ENCODE measurements at regions not wholly inside any gene's neighbourhood (a gene's known extent, or its start where the extent isn't known, plus 50 kb on each side); places are given as distances from the start of the nearest gene placed in this dataset.

DNA sequence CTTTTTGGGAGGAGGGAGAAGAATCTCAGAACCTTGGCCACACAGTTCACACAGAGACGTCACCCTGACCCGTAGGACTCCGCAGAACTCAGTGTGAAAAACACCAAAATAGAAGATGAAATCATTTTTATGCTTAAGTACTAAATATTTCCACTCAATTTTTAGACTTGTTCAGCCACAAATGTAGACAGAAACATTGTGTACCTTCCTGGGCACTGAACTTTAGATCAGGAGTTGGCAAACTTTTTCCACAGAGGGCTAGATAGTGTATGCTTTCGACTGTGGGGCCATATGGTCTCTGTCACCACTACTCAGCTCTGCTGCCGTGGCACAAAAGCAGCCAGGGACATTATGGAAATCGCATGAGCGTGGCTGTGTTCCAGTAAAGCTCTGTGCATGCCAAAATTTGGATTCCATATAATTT, 61.8 kb upstream of the STOX2 start:
- Histone ChIP-seq H3K9me3 (no peaks in the 10 kb centered on the region), H3K27ac (no peak overlapping the region), H3K4me3 (no peak overlapping the region), H3K4me1 (no peaks in the 10 kb centered on the region), H3K27me3 (no peaks in the 10 kb centered on the region), H3K36me3 (no peaks in the 10 kb centered on the region)
- 68% methylated on average over 7 of the region's 7 CpGs for WGBS
- TF ChIP-seq, protein P1, sequence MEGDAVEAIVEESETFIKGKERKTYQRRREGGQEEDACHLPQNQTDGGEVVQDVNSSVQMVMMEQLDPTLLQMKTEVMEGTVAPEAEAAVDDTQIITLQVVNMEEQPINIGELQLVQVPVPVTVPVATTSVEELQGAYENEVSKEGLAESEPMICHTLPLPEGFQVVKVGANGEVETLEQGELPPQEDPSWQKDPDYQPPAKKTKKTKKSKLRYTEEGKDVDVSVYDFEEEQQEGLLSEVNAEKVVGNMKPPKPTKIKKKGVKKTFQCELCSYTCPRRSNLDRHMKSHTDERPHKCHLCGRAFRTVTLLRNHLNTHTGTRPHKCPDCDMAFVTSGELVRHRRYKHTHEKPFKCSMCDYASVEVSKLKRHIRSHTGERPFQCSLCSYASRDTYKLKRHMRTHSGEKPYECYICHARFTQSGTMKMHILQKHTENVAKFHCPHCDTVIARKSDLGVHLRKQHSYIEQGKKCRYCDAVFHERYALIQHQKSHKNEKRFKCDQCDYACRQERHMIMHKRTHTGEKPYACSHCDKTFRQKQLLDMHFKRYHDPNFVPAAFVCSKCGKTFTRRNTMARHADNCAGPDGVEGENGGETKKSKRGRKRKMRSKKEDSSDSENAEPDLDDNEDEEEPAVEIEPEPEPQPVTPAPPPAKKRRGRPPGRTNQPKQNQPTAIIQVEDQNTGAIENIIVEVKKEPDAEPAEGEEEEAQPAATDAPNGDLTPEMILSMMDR (IDR thresholded peaks at IDR 0.05), result no peak
- TF ChIP-seq EP300 (IDR thresholded peaks at IDR 0.05) (no peak), POLR2A (IDR thresholded peaks at IDR 0.05) (no peak), POLR2AphosphoS5 (IDR thresholded peaks at IDR 0.05) (no peak)
- no peak for DNase-seq (ENCODE audit: low spot score in 2 of 2)

DNA sequence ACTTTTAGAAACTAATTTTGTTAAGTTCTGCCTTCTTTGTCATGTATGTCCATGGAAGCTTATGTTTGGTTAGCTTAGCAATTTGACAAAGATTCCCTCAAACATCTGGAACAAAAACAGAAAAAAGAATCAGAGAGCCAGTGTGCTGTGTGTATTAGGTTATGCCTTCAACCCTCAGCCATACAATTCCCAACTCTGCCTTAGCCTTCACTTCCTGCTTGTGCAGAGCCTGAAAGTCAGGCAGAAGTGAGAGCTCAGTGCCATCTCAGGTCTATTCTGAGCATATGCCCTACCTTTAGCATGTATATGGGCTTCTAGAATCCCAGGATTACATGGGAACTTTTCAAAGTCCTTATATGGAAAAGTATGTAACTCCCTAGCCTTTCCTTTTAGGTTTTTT, 58.2 kb upstream of the STOX2 start:
- H3K27ac ChIP-seq, result no peak overlapping the region
- no peaks in the 10 kb centered on the region for H3K27me3 ChIP-seq
- DNase-seq (ENCODE audit: low spot score in 2 of 2), result no peak
- TF ChIP-seq, protein P1 (IDR thresholded peaks at IDR 0.05), result no peak
- TF ChIP-seq EP300 (IDR thresholded peaks at IDR 0.05) (no peak), POLR2A (IDR thresholded peaks at IDR 0.05) (no peak), POLR2AphosphoS5 (IDR thresholded peaks at IDR 0.05) (no peak)
- no peaks in the 10 kb centered on the region for H3K9me3 ChIP-seq
- no peaks in the 10 kb centered on the region for H3K36me3 ChIP-seq
- H3K4me1 ChIP-seq, result peaks cover 7% of the 10 kb centered on the region
- no peak overlapping the region for H3K4me3 ChIP-seq

DNA sequence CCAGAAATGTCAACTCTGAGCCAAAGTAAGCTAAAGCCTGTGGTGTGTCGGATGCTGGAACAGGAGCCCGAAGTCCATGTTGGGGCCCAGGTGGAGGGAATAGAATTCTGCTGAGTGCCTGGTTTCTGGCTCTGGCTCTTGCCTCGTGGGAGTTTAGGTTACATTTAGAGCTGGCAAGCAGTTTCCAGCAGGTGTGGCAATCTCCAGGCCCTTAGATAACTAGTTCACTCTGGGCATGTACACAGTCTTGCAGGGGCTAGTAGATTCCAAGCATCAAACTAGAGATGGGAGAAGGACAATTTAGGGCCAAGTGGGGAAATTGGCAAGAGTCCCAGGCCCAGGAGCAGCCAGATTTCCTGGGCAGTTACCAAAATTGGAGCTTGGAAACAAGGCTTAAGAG, 56.3 kb upstream of the STOX2 start:
- Histone ChIP-seq H3K9me3 (no peaks in the 10 kb centered on the region), H3K4me1 (peaks cover 7% of the 10 kb centered on the region), H3K4me3 (no peak overlapping the region), H3K27ac (no peak overlapping the region), H3K27me3 (no peaks in the 10 kb centered on the region), H3K36me3 (no peaks in the 10 kb centered on the region)
- WGBS, result 31% methylated on average over 3 of the region's 3 CpGs
- TF ChIP-seq EP300 (IDR thresholded peaks at IDR 0.05) (no peak), POLR2AphosphoS5 (IDR thresholded peaks at IDR 0.05) (no peak), POLR2A (IDR thresholded peaks at IDR 0.05) (no peak)
- TF ChIP-seq, protein P1 (IDR thresholded peaks at IDR 0.05), result no peak
- no peak for DNase-seq (ENCODE audit: low spot score in 2 of 2)

DNA sequence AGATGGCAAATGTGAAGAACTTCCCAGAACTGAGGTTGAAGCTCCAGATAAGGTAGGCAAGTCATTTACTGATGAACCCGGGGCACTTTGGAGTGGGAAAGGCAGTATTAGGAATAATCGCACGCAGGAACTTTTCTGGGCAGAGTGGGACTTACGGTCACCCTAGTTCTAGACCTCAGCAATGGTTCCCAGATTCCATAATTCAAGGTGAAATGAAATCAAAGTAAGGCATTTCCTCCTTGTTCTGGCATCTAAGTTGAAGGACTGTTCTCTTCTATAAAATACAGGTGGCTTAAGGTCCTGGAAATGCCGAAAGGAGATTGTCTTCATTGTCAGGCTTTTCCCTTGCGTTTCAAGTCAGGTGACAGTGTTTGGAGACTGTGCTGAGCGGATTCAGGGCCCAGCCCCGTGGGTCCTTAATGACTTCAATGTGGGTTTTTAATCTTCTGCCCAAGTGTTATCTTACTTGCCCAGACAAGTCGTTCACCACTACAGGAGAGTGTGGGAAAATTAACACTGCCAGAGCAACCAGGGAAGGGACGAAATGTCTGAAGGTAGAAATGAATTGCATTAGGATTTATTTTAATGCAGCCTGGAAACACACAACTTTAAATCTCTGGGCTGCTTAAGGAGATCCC, 52.1 kb upstream of the STOX2 start:
- H3K27me3 ChIP-seq, result no peaks in the 10 kb centered on the region
- peaks cover 7% of the 10 kb centered on the region for H3K4me1 ChIP-seq
- H3K36me3 ChIP-seq, result no peaks in the 10 kb centered on the region
- TF ChIP-seq POLR2AphosphoS5 (IDR thresholded peaks at IDR 0.05), result no peak
- TF ChIP-seq, protein P1 (IDR thresholded peaks at IDR 0.05), result no peak
- TF ChIP-seq POLR2A (IDR thresholded peaks at IDR 0.05), result no peak
- no peak for TF ChIP-seq EP300 (IDR thresholded peaks at IDR 0.05)
- no peak overlapping the region for H3K27ac ChIP-seq
- 60% methylated on average over 10 of the region's 10 CpGs for WGBS
- H3K9me3 ChIP-seq, result no peaks in the 10 kb centered on the region
- H3K4me3 ChIP-seq, result no peak overlapping the region
- no peak for DNase-seq (ENCODE audit: low spot score in 2 of 2)

DNA sequence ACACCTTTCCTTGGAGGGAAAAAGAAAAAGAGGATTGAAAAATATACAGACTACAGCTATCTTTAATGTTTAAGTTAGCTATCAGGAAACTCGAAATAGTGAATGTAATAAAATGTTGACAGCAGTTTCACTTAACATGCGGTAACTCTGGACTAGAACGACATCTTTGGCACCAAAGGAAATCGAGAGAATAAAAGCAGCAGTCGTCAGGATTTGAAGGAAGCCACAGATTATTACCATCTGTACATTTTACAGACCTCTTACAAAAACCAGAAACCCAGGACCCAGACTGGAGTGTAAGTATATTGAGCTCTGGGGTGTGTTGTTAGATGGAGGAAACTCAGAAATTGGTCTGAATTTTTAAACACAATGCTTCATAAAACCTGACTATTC, 51.6 kb upstream of the STOX2 start:
- Histone ChIP-seq H3K9me3 (no peaks in the 10 kb centered on the region), H3K4me3 (no peak overlapping the region), H3K27ac (no peak overlapping the region), H3K27me3 (no peaks in the 10 kb centered on the region), H3K4me1 (peaks cover 9% of the 10 kb centered on the region), H3K36me3 (no peaks in the 10 kb centered on the region)
- DNase-seq (ENCODE audit: low spot score in 2 of 2), result no peak
- 19% methylated on average over 5 of the region's 5 CpGs for WGBS
- TF ChIP-seq POLR2AphosphoS5 (IDR thresholded peaks at IDR 0.05), result no peak
- TF ChIP-seq EP300 (IDR thresholded peaks at IDR 0.05), result no peak
- TF ChIP-seq, protein P1 (IDR thresholded peaks at IDR 0.05), result no peak
- TF ChIP-seq POLR2A (IDR thresholded peaks at IDR 0.05), result no peak
